HAP-1 (cell line): ENCODE measurements at regions not wholly inside any gene's neighbourhood (a gene's known extent, or its start where the extent isn't known, plus 50 kb on each side); places are given as distances from the start of the nearest gene placed in this dataset.

Experiments used
- DNase-seq, 2 experiments: peaks; one replicate each; pipeline ENCODE4 v3.0.0-alpha.2; 2016 to 2020; ENCODE audit warnings: low spot score in 2 of 2
- H3K27me3 ChIP-seq: fragments of 250-450 bp; sonication (Bioruptor Pico); 2 replicates; pipeline ENCODE4 v1.5.1; 2020; ENCODE audit warnings: low read depth, mild to moderate bottlenecking, moderate library complexity
- H3K36me3 ChIP-seq: fragments of 250-450 bp; sonication (Bioruptor Pico); replicated peaks from 2 replicates; pipeline ENCODE4 v1.5.1; 2020; ENCODE audit warnings: mild to moderate bottlenecking
- H3K4me1 ChIP-seq: fragments of 250-450 bp; sonication (Bioruptor Pico); 2 replicates; pipeline ENCODE4 v1.5.1; 2020; ENCODE audit warnings: mild to moderate bottlenecking
- H3K4me3 ChIP-seq: fragments of 250-450 bp; sonication (Bioruptor Pico); 2 replicates; pipeline ENCODE4 v1.5.1; 2020; ENCODE audit warnings: mild to moderate bottlenecking, moderate library complexity
- H3K9me3 ChIP-seq: fragments of 250-450 bp; sonication (Bioruptor Pico); 2 replicates; pipeline ENCODE4 v1.5.1; 2020; ENCODE audit warnings: mild to moderate bottlenecking, moderate library complexity
- in situ Hi-C: fragments of 300-500 bp; cut with MboI; formaldehyde crosslinking; loops from 3 replicates; pipeline ENCODE4 v1.14.3; 2020; ENCODE audit warnings: low sequenced_read_pairs, inconsistent platforms, mixed read lengths

DNA sequence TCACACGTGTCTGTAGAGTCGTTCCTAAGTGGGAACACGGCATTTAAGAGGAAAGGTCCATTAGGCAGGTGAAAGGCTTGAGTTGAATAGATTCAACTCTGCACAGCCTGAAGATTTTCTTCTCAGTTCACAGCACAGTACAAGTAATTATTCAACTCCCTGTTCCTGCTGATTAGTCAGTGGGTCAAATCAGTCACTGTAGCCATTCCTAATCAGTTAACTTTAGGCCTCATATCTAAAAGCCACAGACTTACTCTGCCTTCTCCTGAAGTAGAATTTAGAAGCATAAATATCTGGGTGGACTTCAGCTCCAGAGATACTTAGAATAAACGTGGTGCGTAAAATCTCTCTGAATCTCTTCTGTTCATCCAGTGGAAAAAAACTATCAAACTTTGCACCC is 872.4 kb downstream of the C6orf118 start:
- Histone ChIP-seq H3K27me3 (no peaks in the 10 kb centered on the region), H3K4me3 (no peak overlapping the region), H3K36me3 (no peaks in the 10 kb centered on the region), H3K4me1 (peaks cover 3% of the 10 kb centered on the region), H3K9me3 (no peaks in the 10 kb centered on the region)
- in situ Hi-C loops: no loop called here
- no peak for DNase-seq

DNA sequence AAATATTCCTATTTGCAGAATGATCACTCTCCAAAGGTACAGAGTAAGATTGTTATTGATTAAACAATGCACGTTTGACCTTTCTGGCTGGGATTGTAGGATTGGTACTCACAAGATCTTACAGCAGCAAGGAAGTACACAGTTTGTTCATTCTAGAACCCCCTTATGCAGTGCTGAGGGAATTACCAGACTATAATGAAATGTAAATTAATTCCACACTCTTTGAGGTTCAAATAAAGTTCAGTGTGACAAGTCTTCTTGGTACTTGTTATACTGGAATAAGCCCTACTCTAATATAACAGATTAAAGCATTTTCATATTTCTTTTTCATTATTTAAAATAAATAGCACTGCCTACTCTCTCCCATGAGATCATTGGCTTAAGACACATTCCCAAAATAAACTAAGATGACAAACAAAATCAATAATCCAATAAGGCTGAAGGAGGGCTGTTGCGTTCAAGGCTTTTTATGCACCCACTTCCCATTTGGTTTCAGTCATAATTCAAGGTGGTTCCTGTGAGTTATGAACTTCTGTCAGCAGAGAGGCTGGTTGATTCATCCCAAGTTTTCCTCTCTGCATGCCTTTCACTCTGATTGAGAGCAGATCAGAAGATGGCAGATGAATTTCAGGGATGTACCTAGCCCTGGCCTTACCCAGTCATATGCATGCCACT is 881.5 kb downstream of the C6orf118 start:
- peaks cover 2% of the 10 kb centered on the region; the same call in 1 of the 2 replicates for H3K9me3 ChIP-seq
- H3K4me3 ChIP-seq: no peak overlapping the region
- in situ Hi-C loops: no loop called here
- no peaks in the 10 kb centered on the region for H3K36me3 ChIP-seq
- no peaks in the 10 kb centered on the region for H3K27me3 ChIP-seq
- no peak for DNase-seq
- H3K4me1 ChIP-seq: no peaks in the 10 kb centered on the region

DNA sequence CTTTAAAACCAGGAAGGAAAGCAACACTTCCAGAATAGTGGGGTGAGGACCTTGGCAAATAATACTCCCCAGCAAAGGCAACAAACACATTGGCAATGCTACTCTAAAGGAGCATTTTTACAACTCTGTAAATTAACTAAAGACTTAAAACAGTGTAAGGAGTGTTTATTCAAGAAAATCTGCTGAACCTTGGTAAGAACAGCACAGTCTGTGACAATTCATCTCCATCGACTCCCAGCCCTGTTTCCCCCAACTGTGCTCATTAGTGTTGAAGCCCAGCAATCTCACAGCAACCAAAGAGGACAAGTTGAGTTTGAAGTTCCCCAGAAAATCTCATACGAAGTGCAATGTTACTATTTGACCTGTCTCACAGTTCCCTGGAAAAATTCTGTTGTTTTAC is 884.9 kb downstream of the C6orf118 start:
- in situ Hi-C loops: no loop called here
- DNase-seq: no peak
- Histone ChIP-seq H3K4me1 (no peaks in the 10 kb centered on the region), H3K4me3 (no peak overlapping the region), H3K36me3 (no peaks in the 10 kb centered on the region), H3K9me3 (peaks cover 6% of the 10 kb centered on the region), H3K27me3 (no peaks in the 10 kb centered on the region)

DNA sequence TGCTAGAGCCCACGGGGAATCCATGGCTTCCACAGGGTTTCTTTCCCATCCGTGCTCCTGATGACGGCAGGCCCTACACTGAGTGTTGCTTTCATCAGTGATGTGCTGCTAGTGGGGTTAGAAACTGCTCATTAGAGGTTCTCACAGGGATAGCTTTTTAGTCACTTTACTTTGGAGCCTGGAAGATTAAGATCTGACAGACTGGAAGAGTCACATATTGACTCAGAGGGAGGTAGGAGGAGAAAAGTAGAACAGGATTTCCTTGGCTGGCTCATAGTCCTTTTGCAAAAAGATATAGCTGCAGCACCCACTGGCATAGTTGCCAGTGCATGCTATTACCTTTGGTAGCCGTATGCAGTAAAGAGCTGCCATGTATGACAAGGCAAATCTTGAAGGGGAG is 890.3 kb downstream of the C6orf118 start:
- in situ Hi-C loops: no loop called here

DNA sequence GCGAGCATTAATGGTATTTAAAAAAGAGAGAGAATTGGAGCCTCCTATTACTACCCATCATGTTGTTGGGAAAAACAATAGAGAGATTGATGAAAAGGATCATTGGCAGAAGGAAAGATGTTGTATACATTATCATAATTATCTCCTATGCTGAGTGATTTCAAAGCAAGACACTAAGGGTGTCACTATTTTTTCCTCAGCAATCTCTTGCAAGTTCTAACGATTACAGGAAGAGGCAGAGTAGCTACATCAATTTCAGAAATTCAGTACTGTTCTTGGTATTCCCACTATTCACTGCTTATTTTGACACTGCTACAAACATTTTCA is 891.2 kb downstream of the C6orf118 start:
- Histone ChIP-seq H3K9me3 (peaks cover 4% of the 10 kb centered on the region), H3K4me3 (no peak overlapping the region), H3K36me3 (no peaks in the 10 kb centered on the region), H3K4me1 (peaks cover 15% of the 10 kb centered on the region), H3K27me3 (no peaks in the 10 kb centered on the region)
- in situ Hi-C loops: no loop called here
- DNase-seq: no peak

More for the DNA sequence above, 890.3 kb downstream of the C6orf118 start:
- no peak for DNase-seq
- H3K9me3 ChIP-seq: peaks cover 6% of the 10 kb centered on the region
- no peak overlapping the region for H3K4me3 ChIP-seq
- H3K27me3 ChIP-seq: no peaks in the 10 kb centered on the region
- peaks cover 15% of the 10 kb centered on the region for H3K4me1 ChIP-seq
- no peaks in the 10 kb centered on the region for H3K36me3 ChIP-seq

DNA sequence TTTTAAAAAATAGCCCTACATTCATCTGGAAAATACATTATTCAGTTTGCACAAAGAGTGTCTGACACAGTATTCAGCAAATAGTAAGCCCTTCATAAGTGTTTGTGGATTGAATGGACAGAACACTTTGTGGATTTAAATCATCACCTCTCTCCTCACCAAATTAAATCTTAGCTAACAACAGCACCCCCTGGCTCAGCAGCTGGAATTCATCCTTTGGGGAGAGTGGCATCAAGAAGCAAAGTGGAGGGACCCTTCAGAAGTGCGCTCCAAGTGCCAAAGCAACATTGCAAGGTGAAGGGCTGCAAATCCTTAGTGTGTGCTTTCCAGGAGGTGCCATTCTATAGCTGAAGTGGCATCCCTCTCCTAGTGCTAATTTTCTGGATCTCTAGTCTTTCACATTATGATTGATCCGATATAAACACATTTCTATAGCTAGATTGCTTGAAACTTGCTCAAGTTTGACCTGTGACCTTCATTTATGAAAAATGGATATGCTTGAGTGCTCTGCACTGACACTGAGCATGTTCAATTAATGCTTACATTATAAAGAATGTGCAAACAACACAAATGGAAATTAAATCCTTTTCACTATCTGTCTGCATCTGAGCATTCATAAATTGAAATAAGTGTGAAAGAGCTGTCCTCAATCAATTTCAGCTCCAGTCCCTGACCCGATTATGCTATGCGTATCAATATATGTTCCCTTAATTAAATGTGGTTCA is 891.7 kb downstream of the C6orf118 start:
- H3K9me3 ChIP-seq: peaks cover 4% of the 10 kb centered on the region
- H3K36me3 ChIP-seq: no peaks in the 10 kb centered on the region
- no peaks in the 10 kb centered on the region for H3K27me3 ChIP-seq
- H3K4me3 ChIP-seq: no peak overlapping the region
- DNase-seq: no peak
- in situ Hi-C loops: no loop called here
- H3K4me1 ChIP-seq: peaks cover 15% of the 10 kb centered on the region

DNA sequence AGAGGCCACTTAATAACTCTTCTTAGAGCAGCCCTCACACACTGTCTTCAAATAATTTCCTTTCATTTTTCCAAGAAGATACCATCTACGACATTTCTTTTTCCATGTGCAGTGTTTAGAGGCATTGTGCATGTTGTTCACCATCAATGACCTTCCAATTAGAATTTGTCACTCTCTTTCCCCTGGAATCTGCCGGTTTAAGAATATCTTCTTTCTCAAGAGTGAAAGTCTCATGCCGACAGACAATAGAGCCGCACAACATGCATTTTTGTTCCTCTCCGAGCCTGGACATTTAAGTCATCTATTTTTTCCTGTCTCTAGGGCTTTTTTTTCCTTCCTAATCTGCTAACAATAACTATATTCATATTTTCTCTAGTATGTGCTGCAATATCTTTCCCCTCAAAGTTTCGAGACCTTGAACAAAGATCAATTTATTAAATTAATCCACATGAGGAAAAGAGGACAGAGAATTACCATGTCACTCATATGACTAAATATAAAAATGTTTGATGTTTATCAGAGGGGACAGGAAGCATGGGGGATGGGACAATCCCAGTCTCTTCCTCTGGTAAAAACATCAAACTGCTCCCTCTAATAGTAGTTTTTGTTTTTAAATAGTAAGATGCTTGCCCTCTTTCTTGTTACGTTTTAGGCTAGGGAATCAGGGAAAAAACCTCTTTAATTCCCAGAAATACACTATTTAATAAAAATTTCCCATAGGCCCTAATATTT is 893.4 kb downstream of the C6orf118 start:
- Histone ChIP-seq H3K4me3 (no peak overlapping the region), H3K27me3 (no peaks in the 10 kb centered on the region), H3K4me1 (peaks cover 15% of the 10 kb centered on the region), H3K36me3 (no peaks in the 10 kb centered on the region), H3K9me3 (no peaks in the 10 kb centered on the region)
- in situ Hi-C loops: no loop called here
- DNase-seq: peak in 1 of 2 experiments; percentile 9

DNA sequence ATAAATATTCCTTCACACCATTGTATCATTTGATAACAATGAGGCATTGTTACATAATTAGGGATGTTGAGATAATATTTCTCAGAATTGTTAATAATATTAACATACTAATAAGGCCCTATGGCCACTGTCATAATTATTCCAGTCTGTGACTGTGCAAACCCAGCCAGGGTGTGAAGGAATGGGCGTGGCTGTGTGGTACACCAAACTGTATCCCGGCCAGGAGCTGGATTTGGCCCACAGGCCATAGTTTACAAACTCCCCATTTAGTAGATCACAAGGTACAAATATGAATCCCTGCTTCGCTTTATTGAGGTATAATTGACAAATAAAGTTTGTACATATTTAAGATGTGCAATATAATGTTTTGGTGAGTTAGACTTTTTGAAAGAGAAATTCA is 894.7 kb downstream of the C6orf118 start:
- Histone ChIP-seq H3K36me3 (no peaks in the 10 kb centered on the region), H3K4me1 (peaks cover 15% of the 10 kb centered on the region), H3K9me3 (no peaks in the 10 kb centered on the region), H3K4me3 (no peak overlapping the region), H3K27me3 (no peaks in the 10 kb centered on the region)
- no peak for DNase-seq
- in situ Hi-C loops: no loop called here

DNA sequence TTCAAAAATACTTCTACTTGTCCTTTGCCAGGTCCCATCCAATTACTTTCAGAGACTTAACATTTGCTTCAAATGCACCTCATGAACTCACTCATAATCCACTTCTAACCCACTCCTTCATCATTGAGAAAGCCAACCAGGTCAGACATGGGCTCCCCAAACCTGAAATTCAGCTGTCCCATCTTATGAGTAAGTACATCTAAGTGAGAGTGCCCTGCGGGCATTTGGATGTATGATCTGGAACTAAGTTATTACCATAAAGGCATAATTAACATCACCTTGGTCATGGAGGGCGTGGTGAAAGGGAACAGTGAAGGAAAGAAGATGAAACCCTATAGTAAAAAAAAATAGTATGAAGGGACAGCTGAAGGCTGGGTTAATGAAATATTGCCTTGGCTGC is 896.8 kb downstream of the C6orf118 start:
- Histone ChIP-seq H3K27me3 (no peaks in the 10 kb centered on the region), H3K9me3 (no peaks in the 10 kb centered on the region), H3K36me3 (no peaks in the 10 kb centered on the region), H3K4me3 (no peak overlapping the region), H3K4me1 (peaks cover 15% of the 10 kb centered on the region)
- in situ Hi-C loops: no loop called here
- no peak for DNase-seq

DNA sequence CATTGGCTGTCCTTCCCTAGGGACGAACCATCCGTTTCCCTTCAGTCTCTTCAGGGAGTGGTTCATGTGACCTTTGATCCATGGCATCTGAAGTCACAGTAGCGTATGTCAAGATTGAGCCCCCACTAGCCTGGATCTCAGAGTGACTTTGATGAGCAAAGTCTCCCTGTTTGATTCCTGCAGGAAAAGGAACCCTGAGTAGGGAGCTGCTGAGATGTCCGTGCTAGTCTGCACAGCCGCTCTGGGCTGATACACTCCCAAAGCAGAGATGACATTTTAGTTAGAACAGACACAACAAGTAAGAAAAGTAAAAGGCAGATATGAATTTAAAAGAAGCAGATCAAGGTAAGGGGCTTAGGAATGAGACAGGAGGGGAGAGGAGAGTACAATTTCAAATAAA is 899.4 kb downstream of the C6orf118 start:
- in situ Hi-C loops: no loop called here
- no peaks in the 10 kb centered on the region for H3K9me3 ChIP-seq

DNA sequence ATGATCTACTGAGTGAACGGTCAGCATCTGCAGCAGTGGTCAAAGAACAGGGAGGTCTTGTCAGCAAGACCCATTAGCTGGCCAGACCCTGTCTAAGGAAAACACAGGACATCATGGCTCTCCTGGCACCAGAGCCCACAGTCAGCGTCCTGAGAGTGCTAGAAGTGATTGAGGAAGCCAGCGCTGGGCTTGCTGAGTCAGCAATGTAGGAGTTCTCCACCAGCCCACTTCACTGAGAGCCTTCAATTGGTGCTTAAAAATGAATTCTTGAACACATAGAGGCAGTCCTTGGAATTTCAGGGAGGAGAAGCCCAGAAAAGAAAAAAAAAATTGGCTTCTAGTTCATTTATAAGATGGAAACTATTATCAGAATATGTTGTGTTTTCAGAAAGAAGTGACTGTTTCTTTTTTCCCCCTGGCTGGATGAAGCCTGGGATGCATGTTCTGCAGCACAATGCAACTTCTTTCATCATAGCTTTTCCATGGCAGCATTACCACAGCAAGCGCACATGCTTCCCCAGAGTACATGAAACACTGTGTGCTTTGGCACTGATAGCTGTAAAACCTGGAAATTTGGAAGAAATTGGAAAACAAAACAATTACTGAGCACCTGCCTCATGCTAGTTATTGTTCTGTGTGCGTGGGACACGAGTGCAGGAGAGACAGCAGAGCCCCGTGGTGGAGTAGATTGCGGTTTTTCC is 899.9 kb downstream of the C6orf118 start:
- Histone ChIP-seq H3K4me1 (no peaks in the 10 kb centered on the region), H3K9me3 (no peaks in the 10 kb centered on the region), H3K27me3 (no peaks in the 10 kb centered on the region), H3K36me3 (no peaks in the 10 kb centered on the region), H3K4me3 (no peak overlapping the region)
- no peak for DNase-seq
- in situ Hi-C loops: no loop called here

More for the DNA sequence above, 899.4 kb downstream of the C6orf118 start:
- Histone ChIP-seq H3K4me1 (no peaks in the 10 kb centered on the region), H3K36me3 (no peaks in the 10 kb centered on the region), H3K27me3 (no peaks in the 10 kb centered on the region), H3K4me3 (no peak overlapping the region)
- DNase-seq: no peak

DNA sequence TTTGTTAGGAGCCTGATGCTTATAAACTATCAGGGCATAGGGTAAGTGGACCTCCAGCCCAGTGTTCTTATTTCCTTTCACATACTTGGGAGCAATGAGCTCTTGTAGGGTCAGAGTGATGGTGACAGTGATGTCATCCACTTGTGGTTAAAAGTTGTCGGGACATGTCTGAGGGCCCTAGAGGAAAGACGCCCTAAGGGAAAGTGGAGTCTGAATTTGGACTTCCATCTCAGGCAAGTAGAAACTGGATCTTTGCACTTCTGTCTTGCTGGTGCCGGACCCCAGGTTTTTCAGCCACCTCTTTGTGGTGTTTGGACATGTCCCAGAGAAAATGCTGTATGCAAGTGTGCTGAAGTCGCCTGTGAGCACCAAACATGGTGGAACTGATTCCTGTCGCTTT is 900.5 kb downstream of the C6orf118 start:
- no peaks in the 10 kb centered on the region for H3K27me3 ChIP-seq
- no peak for DNase-seq
- H3K4me3 ChIP-seq: no peak overlapping the region
- H3K4me1 ChIP-seq: no peaks in the 10 kb centered on the region
- H3K9me3 ChIP-seq: no peaks in the 10 kb centered on the region
- in situ Hi-C loops: no loop called here
- no peaks in the 10 kb centered on the region for H3K36me3 ChIP-seq

DNA sequence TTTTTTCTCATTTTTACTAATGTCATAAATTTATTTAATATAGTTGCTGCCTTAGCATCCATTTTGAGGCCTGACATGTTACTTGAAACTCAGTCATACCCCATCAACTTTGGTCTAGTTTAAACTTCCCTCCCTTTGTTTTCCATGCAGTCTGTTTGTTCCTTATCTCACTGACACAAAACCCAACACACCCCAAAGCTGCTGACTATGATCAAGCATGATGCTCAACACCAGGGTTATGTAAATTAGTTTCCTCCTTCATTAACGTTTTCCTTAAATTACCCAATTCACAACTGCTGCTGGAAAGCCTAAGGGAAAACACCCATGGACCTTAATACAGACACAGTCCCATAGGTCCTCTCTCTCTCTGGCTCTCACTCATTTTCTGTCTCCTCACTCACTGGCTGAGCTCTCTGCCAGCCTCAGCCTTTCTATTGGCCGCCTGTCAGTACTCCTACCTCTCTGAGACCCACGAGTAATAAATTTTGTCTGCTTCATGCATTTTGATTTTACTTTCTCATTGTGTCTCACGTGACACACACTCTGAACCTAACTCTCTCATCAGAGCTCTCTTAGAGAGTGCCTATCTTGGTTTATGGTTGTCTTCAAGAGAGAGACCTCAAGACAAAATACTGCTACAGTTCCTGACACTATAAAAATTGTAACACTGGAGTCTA is 904.5 kb downstream of the C6orf118 start:
- Histone ChIP-seq H3K4me3 (no peak overlapping the region), H3K36me3 (no peaks in the 10 kb centered on the region), H3K9me3 (no peaks in the 10 kb centered on the region), H3K4me1 (no peaks in the 10 kb centered on the region), H3K27me3 (no peaks in the 10 kb centered on the region)
- DNase-seq: no peak
- in situ Hi-C loops: no loop called here
